ENCODE measurements at regions not wholly inside any gene's neighbourhood (a gene's known extent, or its start where the extent isn't known, plus 50 kb on each side); places are given as distances from the start of the nearest gene placed in this dataset.

DNA sequence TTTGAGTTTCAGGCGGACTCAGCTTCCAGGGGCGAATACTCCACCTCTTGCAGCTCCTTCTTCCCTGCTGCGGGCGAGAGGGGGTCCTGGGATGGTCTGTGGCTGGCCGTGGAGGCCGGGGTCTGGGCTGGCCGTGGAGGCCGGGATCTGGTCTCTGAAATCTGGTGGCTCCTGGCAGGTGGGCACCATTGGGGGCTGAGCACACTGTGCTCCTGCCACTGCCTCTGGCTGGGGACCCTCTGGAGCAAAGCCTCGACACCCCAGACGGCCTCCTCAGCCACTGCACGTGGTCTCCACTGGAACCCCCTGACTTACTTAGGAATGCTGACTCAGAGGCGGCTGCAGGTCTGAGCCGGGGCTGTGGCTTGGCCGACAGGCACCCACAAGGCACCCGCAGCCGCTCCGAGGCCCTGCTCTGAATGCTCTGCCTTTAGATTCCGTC is 100.1 kb upstream of the ALKAL2 start:
- Histone ChIP-seq H2AFZ (ENCODE audit: low read depth) (no peak overlapping the region), H3K27me3 (ENCODE audit: insufficient read depth) (no peaks in the 10 kb centered on the region), H3K4me1 (ENCODE audit: control insufficient read depth in 1 of 2, insufficient read depth in 2 of 2, low read depth in 1 of 2, low read length in 1 of 2) (no peaks in the 10 kb centered on the region; a peak in 1 of 4 replicates), H3K4me3 (ENCODE audit: low read depth in 2 of 2, low read length in 1 of 2) (no peak overlapping the region), H4K20me1 (ENCODE audit: insufficient read depth) (no peaks in the 10 kb centered on the region), H3F3A (replicated peaks; ENCODE audit: insufficient read depth) (peaks cover 4% of the 10 kb centered on the region), H3K4me2 (no peak overlapping the region), H3K9me2 (no peaks in the 10 kb centered on the region), H3K9ac (no peak overlapping the region), H3K9me3 (peaks cover 6% of the 10 kb centered on the region; the same call in 1 of the 2 replicates), H3K27ac (ENCODE audit: low read depth in 2 of 2, low read length in 1 of 2) (no peak overlapping the region), H3K79me2 (ENCODE audit: insufficient read depth) (no peaks in the 10 kb centered on the region), H3K36me3 (replicated peaks in 1 of 2; ENCODE audit: control insufficient read depth in 1 of 2, insufficient read depth in 2 of 2, low read length in 1 of 2) (no peaks in the 10 kb centered on the region)
- DNase-seq, result no peak
- POLR2A ChIA-PET, result no interaction called here
- 58% methylated on average over 16 of the region's 18 CpGs for WGBS (ENCODE audit: low lambda C conversion rate)
- CTCF ChIA-PET, result interaction anchor here (1.3 kb wide), 1 partner anchor 12 kb away, joined by 4 read pairs; no protein-coding TSS in a partner anchor
- TF ChIP-seq EZH2phosphoT487 (IDR thresholded peaks at IDR 0.05; ENCODE audit: borderline replicate concordance, low read depth) (no peak), SIN3A (IDR thresholded peaks at IDR 0.05; ENCODE audit: borderline replicate concordance, low read depth, low read length) (no peak), USF2 (IDR thresholded peaks at IDR 0.05; ENCODE audit: borderline replicate concordance, low read depth, low read length) (no peak), REST (IDR thresholded peaks at IDR 0.05; ENCODE audit: low read depth, low read length) (no peak)

DNA sequence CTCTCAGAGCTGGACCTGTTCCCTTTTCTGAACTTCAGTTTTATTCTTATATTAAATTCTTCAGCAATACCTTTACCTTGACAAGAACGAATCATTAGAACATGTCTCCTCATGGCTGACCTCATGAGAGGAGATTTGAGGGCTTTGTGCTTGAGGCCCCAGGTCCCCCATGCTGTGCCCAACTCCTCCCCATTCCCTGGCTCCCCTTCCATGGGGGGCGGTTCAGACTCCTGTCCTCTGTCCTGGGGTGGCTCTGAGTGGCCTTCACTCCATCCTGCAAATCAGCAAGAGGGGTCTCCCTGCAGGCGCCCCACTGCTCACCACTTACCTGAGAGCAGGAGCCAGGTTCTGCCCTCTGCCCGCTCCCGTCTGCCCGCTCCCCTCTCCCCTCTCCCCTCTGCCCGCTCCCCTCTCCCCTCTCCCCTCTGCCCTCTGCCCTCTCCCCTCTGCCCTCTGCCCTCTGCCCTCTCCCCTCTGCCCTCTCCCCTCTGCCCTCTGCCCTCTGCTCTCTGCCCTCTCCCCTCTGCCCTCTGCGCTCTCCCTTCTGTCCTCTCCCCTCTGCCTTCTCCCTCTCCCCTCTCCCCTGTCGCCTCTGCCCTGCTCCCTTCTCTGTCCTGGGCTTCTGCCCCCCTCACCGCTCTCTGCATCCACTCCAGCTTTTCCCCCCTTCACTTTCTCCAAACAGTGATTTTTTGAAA is 98.7 kb upstream of the ALKAL2 start:
- no peaks in the 10 kb centered on the region for H4K20me1 ChIP-seq (ENCODE audit: insufficient read depth)
- H3K27me3 ChIP-seq (ENCODE audit: insufficient read depth), result no peaks in the 10 kb centered on the region
- H3K9me2 ChIP-seq, result no peaks in the 10 kb centered on the region
- no peak overlapping the region for H3K4me3 ChIP-seq (ENCODE audit: low read depth in 2 of 2, low read length in 1 of 2)
- no peak overlapping the region for H3K9ac ChIP-seq
- H3K9me3 ChIP-seq, result peaks cover 6% of the 10 kb centered on the region; the same call in 1 of the 2 replicates
- TF ChIP-seq CHD2 (IDR thresholded peaks at IDR 0.05; ENCODE audit: low read length, partially characterized antibody) (no peak), MXI1 (IDR thresholded peaks at IDR 0.05; ENCODE audit: low read depth, low read length) (no peak), USF2 (IDR thresholded peaks at IDR 0.05; ENCODE audit: borderline replicate concordance, low read depth, low read length) (no peak), USF1 (IDR thresholded peaks at IDR 0.05; ENCODE audit: borderline replicate concordance, low read depth) (no peak), GABPA (IDR thresholded peaks at IDR 0.05; ENCODE audit: low read depth) (no peak), YY1 (IDR thresholded peaks at IDR 0.05; ENCODE audit: low read depth) (no peak), JUND (IDR thresholded peaks at IDR 0.05) (no peak)
- no peaks in the 10 kb centered on the region; a peak in 1 of 4 replicates for H3K4me1 ChIP-seq (ENCODE audit: control insufficient read depth in 1 of 2, insufficient read depth in 2 of 2, low read depth in 1 of 2, low read length in 1 of 2)
- no peak overlapping the region for H2AFZ ChIP-seq (ENCODE audit: low read depth)
- H3K79me2 ChIP-seq (ENCODE audit: insufficient read depth), result no peaks in the 10 kb centered on the region
- H3K4me2 ChIP-seq, result no peak overlapping the region
- WGBS (ENCODE audit: low lambda C conversion rate), result 48% methylated on average over 9 of the region's 10 CpGs
- no peak overlapping the region for H3K27ac ChIP-seq (ENCODE audit: low read depth in 2 of 2, low read length in 1 of 2)
- H3F3A ChIP-seq (replicated peaks; ENCODE audit: insufficient read depth), result peaks cover 4% of the 10 kb centered on the region
- no peaks in the 10 kb centered on the region for H3K36me3 ChIP-seq (replicated peaks in 1 of 2; ENCODE audit: control insufficient read depth in 1 of 2, insufficient read depth in 2 of 2, low read length in 1 of 2)
- CTCF ChIA-PET, result interaction anchor here (1.3 kb wide), 1 partner anchor 10 kb away, joined by 4 read pairs; no protein-coding TSS in a partner anchor
- POLR2A ChIA-PET, result no interaction called here
- DNase-seq, result no peak
